ENCODE measurements at regions not wholly inside any gene's neighbourhood (a gene's known extent, or its start where the extent isn't known, plus 50 kb on each side); places are given as distances from the start of the nearest gene placed in this dataset.

DNA sequence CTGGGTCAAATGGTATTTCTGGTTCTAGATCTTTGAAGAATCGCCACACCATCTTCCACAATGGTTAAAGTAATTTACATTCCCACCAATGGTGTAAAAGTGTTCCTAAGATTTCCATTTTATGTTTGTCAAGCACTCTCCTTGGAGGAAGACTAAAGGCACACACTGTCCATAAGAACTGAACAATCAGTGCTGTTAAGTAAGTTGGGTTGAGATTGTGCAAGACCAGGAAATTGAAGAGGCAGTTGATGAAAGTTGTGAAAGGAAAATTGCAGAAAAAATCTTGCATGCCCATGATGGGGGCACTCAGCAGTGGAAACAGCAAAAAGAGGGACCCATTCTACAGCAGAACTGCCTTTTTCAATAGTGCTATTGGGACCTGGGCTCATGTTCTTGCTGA is 323.6 kb downstream of the DLEU7 start:
- H3K27me3 ChIP-seq (ENCODE audit: control insufficient read depth, insufficient read depth, low read length), result no peaks in the 10 kb centered on the region
- H2AK5ac ChIP-seq (ENCODE audit: low read depth, low read length), result no peak overlapping the region
- H3K9me3 ChIP-seq (ENCODE audit: control insufficient read depth, insufficient read depth, low read length), result no peaks in the 10 kb centered on the region
- H2AK9ac ChIP-seq (replicated peaks; ENCODE audit: low read depth, low read length, poor library complexity), result no peak overlapping the region
- H3K4me1 ChIP-seq (ENCODE audit: control insufficient read depth, insufficient read depth, low read length), result peaks cover 13% of the 10 kb centered on the region
- H2BK15ac ChIP-seq (ENCODE audit: low read depth, low read length), result no peak overlapping the region
- BruUV-seq (replicated peaks), result no TSS peak
- no peaks in the 10 kb centered on the region for H4K20me1 ChIP-seq (ENCODE audit: insufficient read depth, low read length)
- DNase-seq (no peak), ATAC-seq (ENCODE audit: low read depth) (no peak)
- H4K5ac ChIP-seq (ENCODE audit: low read depth, low read length), result no peak overlapping the region
- 0 out of 2 replicates have a peak overlapping the region, but pooled peaks have one; percentile 8 for H3K14ac ChIP-seq (replicated peaks; ENCODE audit: low read depth, low read length)
- in situ Hi-C loops (cut with MboI; ENCODE audit: low sequenced_read_pairs), result loop anchor here (10.0 kb wide), 2 partner anchors 535 to 845 kb away; no protein-coding TSS in a partner anchor
- no peak overlapping the region for H2AFZ ChIP-seq (replicated peaks; ENCODE audit: low read length, poor library complexity)
- H3K56ac ChIP-seq (ENCODE audit: extremely low read depth, insufficient read depth, low read length), result no peak overlapping the region
- no peak overlapping the region for H2BK120ac ChIP-seq (ENCODE audit: low read depth, low read length)
- no peak overlapping the region for H2BK5ac ChIP-seq (ENCODE audit: low read depth, low read length, poor library complexity, severe bottlenecking)
- no peaks in the 10 kb centered on the region for H3K79me1 ChIP-seq (ENCODE audit: low read depth in 1 of 2, low read length in 2 of 2)
- no peak overlapping the region for H3K4ac ChIP-seq (ENCODE audit: low read depth, low read length)
- H3K9ac ChIP-seq (ENCODE audit: low read depth, low read length), result no peak overlapping the region
- TF ChIP-seq NFE2L2 (IDR thresholded peaks at IDR 0.05; ENCODE audit: low read depth, low read length), result no peak
- TF ChIP-seq CEBPB (IDR thresholded peaks at IDR 0.05; ENCODE audit: low read depth, low read length), result peak; percentile 69
- H3K18ac ChIP-seq (ENCODE audit: low read depth, low read length), result no peak overlapping the region
- intact Hi-C loops (cut with micrococcal nuclease), result loop anchor here (5.0 to 10.0 kb wide), 2 partner anchors 83 to 845 kb away; no protein-coding TSS in a partner anchor
- WGBS, 2 experiments (ENCODE audit: extremely low coverage in 2 of 2, insufficient read length in 1 of 2), result no CpG with 5 or more reads among the region's 1 CpG
- dilution Hi-C loops (cut with HindIII; ENCODE audit: low sequenced_read_pairs, unreplicated experiment), result no loop called here
- CTCF ChIA-PET, result no interaction called here
- no peak overlapping the region for H3K4me2 ChIP-seq (ENCODE audit: low read depth, low read length)
- H3K23ac ChIP-seq (ENCODE audit: low read depth, low read length), result no peak overlapping the region
- no peaks in the 10 kb centered on the region for H3K36me3 ChIP-seq (ENCODE audit: control insufficient read depth, insufficient read depth, low read length)
- no peak overlapping the region for H2BK20ac ChIP-seq (ENCODE audit: low read depth, low read length)
- no peak overlapping the region for H4K8ac ChIP-seq (ENCODE audit: low read depth in 2 of 2, low read length in 2 of 2)
- POLR2A ChIA-PET (ENCODE audit: unreplicated experiment), result no interaction called here
- H3K27ac ChIP-seq (ENCODE audit: insufficient read depth, low read length), result no peak overlapping the region
- H3K9me1 ChIP-seq (ENCODE audit: insufficient read depth, low read length), result peaks cover 2% of the 10 kb centered on the region; the same call in 1 of the 2 replicates
- H4K91ac ChIP-seq (ENCODE audit: insufficient read depth, low read depth, low read length), result no peak overlapping the region
- H3K4me3 ChIP-seq (ENCODE audit: insufficient read depth, low read depth, low read length), result no peak overlapping the region
